Chondrocyte (in vitro differentiated cells): ENCODE measurements at regions not wholly inside any gene's neighbourhood (a gene's known extent, or its start where the extent isn't known, plus 50 kb on each side); places are given as distances from the start of the nearest gene placed in this dataset.

Experiments
- DNase-seq: peaks from one replicate; pipeline ENCODE4 v3.0.0; 2021; ENCODE audit warnings: mixed read lengths, low spot score
- H3K27ac Mint-ChIP-seq: one replicate; pipeline ENCODE4 v1.8.0; 2021; ENCODE audit warnings: mild to moderate bottlenecking, moderate library complexity, mixed read lengths; ENCODE audit not compliant: unreplicated experiment
- H3K27me3 Mint-ChIP-seq: 2 replicates; pipeline ENCODE4 v1.8.0; 2021; ENCODE audit warnings: low read depth, mixed read lengths
- H3K36me3 Mint-ChIP-seq: 2 replicates; pipeline ENCODE4 v1.8.0; 2021; ENCODE audit warnings: low read depth, mixed read lengths
- H3K4me1 Mint-ChIP-seq: 2 replicates; pipeline ENCODE4 v1.8.0; 2021; ENCODE audit warnings: low read depth, mild to moderate bottlenecking, mixed read lengths
- H3K4me3 Mint-ChIP-seq: one replicate; pipeline ENCODE4 v1.8.0; 2021; ENCODE audit warnings: mild to moderate bottlenecking, moderate library complexity, mixed read lengths; ENCODE audit not compliant: unreplicated experiment
- H3K9me3 Mint-ChIP-seq: 2 replicates; pipeline ENCODE4 v1.8.0; 2021; ENCODE audit warnings: low read depth, mixed read lengths
- TF ChIP-seq, protein P1 (sequence below): fragments of 200-600 bp; sonication (generic); IDR thresholded peaks from 2 replicates; pipeline ENCODE4 v1.5.0; 2021; ENCODE audit warnings: antibody characterized with exemption, mild to moderate bottlenecking, moderate library complexity

DNA sequence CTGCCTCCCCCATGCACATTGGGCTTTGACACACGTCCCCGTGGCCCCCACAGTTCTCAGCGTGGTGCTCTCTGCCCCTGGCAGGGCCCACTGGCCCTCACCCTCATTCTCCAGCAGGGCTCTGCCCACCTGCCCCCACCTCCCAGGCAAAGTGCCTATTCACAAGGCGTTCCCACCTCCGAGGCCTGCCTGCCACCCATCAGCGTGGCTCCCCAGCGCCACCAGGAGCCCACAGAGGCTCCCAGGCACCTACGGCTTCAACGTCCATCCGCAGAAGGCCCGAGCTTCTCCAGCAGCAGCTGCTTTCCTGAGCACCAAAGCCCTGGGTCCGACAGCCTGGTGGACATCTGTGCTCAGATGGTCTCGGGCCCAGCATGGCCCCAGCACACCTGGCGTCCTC, 211.8 kb upstream of the PPP2R2D start:
- Mint-ChIP-seq H3K27ac (no peak overlapping the region), H3K36me3 (peaks cover 3% of the 10 kb centered on the region), H3K4me3 (no peak overlapping the region), H3K27me3 (peaks cover 1% of the 10 kb centered on the region), H3K4me1 (no peaks in the 10 kb centered on the region), H3K9me3 (peaks cover 4% of the 10 kb centered on the region)
- TF ChIP-seq, protein P1, sequence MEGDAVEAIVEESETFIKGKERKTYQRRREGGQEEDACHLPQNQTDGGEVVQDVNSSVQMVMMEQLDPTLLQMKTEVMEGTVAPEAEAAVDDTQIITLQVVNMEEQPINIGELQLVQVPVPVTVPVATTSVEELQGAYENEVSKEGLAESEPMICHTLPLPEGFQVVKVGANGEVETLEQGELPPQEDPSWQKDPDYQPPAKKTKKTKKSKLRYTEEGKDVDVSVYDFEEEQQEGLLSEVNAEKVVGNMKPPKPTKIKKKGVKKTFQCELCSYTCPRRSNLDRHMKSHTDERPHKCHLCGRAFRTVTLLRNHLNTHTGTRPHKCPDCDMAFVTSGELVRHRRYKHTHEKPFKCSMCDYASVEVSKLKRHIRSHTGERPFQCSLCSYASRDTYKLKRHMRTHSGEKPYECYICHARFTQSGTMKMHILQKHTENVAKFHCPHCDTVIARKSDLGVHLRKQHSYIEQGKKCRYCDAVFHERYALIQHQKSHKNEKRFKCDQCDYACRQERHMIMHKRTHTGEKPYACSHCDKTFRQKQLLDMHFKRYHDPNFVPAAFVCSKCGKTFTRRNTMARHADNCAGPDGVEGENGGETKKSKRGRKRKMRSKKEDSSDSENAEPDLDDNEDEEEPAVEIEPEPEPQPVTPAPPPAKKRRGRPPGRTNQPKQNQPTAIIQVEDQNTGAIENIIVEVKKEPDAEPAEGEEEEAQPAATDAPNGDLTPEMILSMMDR: no peak
- peak; percentile 75 for DNase-seq

DNA sequence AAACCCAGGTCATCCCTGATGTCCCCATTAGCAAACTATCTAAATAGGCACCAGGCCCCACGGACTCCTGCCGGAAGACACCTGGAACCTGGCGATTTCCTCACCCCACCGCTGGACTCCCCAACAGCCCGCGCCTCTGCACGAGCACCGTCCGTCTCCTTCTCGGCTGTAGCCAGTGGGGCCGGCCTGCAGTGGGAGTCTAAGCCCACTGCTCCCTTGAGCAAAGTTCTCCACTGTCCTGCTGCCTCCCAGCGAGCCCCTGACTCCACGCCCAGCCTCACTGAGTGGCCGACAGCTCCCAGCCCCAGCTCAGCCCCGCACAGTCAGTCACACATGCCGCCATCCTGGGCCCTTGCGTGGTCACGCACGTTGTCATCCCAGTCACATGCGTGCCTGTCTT, 211.3 kb upstream of the PPP2R2D start:
- Mint-ChIP-seq H3K27ac (no peak overlapping the region), H3K27me3 (peaks cover 1% of the 10 kb centered on the region), H3K9me3 (peaks cover 4% of the 10 kb centered on the region), H3K4me3 (no peak overlapping the region), H3K4me1 (no peaks in the 10 kb centered on the region), H3K36me3 (peaks cover 3% of the 10 kb centered on the region)
- DNase-seq: peak; percentile 82
- TF ChIP-seq, protein P1: no peak

DNA sequence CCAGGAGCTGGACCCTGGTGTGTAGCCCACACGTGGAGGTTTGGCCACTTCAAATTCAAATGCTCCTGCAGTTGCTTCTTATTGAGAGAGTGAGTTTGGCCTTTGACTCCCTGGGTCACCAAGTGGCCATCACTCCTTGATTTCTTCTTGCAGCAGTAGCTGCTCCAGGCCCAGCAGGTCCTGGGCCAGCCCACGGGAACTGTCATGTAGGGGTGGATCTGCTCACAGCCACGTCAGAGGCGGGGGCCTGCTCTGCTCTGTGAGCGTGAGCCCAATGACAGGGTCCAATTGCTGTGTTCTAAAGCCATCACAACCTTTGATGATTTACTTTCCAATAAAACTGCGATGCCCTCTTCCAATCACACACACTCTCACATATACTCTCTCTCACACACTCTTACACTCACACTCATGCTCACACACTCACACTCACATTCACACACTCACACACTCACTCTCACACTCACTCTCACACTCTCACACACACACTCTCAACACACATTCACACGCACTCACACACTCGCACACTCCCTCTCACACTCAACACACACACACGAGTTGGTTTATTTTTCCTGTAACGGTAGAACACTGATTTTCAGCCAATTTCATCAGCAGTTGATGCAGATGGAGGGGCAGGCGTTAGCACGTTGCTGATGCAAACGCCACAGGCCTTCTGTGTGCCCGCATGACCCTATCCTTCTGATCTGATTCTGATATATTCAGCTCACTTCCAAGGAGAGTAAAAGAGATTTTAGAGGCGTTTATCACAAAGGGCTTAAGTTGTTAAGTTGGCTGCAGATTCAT, 210.7 kb upstream of the PPP2R2D start:
- Mint-ChIP-seq H3K27ac (no peak overlapping the region), H3K4me3 (no peak overlapping the region), H3K27me3 (peaks cover 1% of the 10 kb centered on the region), H3K36me3 (peaks cover 3% of the 10 kb centered on the region), H3K4me1 (no peaks in the 10 kb centered on the region), H3K9me3 (peaks cover 4% of the 10 kb centered on the region)
- TF ChIP-seq, protein P1: no peak
- DNase-seq: peak; percentile 59

DNA sequence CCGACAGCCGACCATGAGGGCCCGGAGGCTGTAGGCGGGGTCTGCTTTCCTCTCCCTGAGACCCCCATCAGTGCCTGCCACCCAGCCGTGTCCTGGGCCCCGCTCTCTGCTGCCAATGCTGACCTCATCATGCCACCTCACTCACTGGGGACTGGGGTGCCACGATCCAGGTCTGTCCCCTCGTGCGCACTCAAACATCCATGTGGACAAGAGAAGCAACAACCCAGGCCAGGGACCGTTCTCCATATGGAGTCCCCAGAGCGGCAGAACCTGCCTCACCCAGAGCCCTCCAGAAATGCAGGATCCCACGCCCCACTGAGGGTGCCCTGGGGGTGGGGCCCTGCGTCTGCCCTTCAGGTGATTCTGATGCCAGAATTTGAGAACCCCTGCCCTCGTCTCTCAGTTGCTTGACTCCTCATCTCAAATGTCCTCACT, 210.0 kb upstream of the PPP2R2D start:
- H3K4me1 Mint-ChIP-seq: no peaks in the 10 kb centered on the region
- H3K27me3 Mint-ChIP-seq: peaks cover 1% of the 10 kb centered on the region
- H3K4me3 Mint-ChIP-seq: no peak overlapping the region
- DNase-seq: peak; percentile 72
- H3K36me3 Mint-ChIP-seq: peaks cover 3% of the 10 kb centered on the region
- TF ChIP-seq, protein P1: no peak
- H3K27ac Mint-ChIP-seq: no peak overlapping the region
- H3K9me3 Mint-ChIP-seq: peaks cover 4% of the 10 kb centered on the region

DNA sequence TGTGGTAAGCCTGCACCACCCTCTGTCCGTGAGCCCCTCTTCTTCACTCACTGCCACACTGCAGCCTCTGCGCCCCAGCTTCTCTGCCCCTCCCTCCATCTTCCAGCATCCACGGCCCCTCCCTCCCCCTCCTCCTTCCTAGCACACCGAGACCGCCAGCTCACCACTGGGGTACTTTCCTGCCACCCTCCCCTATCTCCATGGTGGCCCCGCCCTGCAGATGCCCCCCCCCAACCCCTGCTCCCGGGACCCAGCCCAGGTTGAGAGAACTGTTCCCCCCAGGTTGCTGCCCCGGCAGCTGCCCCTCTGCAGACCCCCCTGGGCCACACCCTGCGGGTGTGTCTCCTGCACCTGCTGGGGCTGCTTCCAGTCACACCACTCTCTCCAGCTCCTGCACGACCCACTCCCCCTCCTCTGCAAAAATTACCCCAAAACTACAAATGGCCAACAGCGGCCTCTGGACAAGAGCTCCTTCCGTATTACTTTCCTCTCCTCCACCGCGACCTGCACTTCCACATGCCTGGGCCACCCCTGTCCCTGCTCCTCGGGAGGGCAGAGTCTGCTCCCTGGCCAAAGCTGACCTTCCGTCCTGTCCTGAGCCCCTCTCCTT, 209.2 kb upstream of the PPP2R2D start:
- DNase-seq: peak; percentile 70
- Mint-ChIP-seq H3K9me3 (peaks cover 7% of the 10 kb centered on the region), H3K36me3 (peaks cover 3% of the 10 kb centered on the region), H3K27me3 (peaks cover under 1% of the 10 kb centered on the region), H3K4me3 (no peak overlapping the region), H3K4me1 (no peaks in the 10 kb centered on the region), H3K27ac (no peak overlapping the region)
- TF ChIP-seq, protein P1: no peak
